ENCODE measurements at regions not wholly inside any gene's neighbourhood (a gene's known extent, or its start where the extent isn't known, plus 50 kb on each side); places are given as distances from the start of the nearest gene placed in this dataset.

GRCh38 chr14:43956741-43957140, 550.3 kb downstream of the FSCB start:
- DNase-seq: no peak

- DNase-seq: no peak
Measured at GRCh38 chr14:43949400-43949799, 557.7 kb downstream of the FSCB start.

GRCh38 chr14:43939836-43940235, 567.2 kb downstream of the FSCB start:
- DNase-seq: no peak

- DNase-seq: no peak
Measured at GRCh38 chr14:43938588-43939281, 568.3 kb downstream of the FSCB start.

- no peak for DNase-seq
Measured at GRCh38 chr14:43937001-43937400, 570.1 kb downstream of the FSCB start.

- no peak for DNase-seq
Measured at GRCh38 chr14:43934102-43934501, 573.0 kb downstream of the FSCB start.

GRCh38 chr14:43914041-43914693, 592.9 kb downstream of the FSCB start:
- no peak for DNase-seq

- no peak for DNase-seq
Measured at GRCh38 chr14:43903209-43903608, 603.9 kb downstream of the FSCB start.

- no peak for DNase-seq
Measured at GRCh38 chr14:43901911-43902673, 605.0 kb downstream of the FSCB start.

GRCh38 chr14:43900173-43900655, 606.9 kb downstream of the FSCB start:
- DNase-seq: no peak

GRCh38 chr14:43898687-43899086, 608.4 kb downstream of the FSCB start:
- no peak for DNase-seq

GRCh38 chr14:43896044-43896443, 611.0 kb downstream of the FSCB start:
- DNase-seq: no peak

GRCh38 chr14:43894534-43894933, 612.5 kb downstream of the FSCB start:
- no peak for DNase-seq

GRCh38 chr14:43887523-43887922, 619.6 kb downstream of the FSCB start:
- DNase-seq: no peak

GRCh38 chr14:43877351-43877960, 629.6 kb downstream of the FSCB start:
- DNase-seq: no peak

GRCh38 chr14:43872752-43873655, 634.1 kb downstream of the FSCB start:
- no peak for DNase-seq

GRCh38 chr14:43872222-43872621, 634.9 kb downstream of the FSCB start:
- no peak for DNase-seq

GRCh38 chr14:43858981-43859380, 648.1 kb downstream of the FSCB start:
- no peak for DNase-seq

- DNase-seq: no peak
Measured at GRCh38 chr14:43855556-43855955, 651.5 kb downstream of the FSCB start.

GRCh38 chr14:43853541-43853940, 653.5 kb downstream of the FSCB start:
- no peak for DNase-seq

- DNase-seq: no peak
Measured at GRCh38 chr14:43803076-43803689, 703.9 kb downstream of the FSCB start.

All from stimulated activated CD4-positive, alpha-beta T cell treated with anti-CD3 and anti-CD28 coated beads, Interleukin-4, amount 100 ng/mL, for 4 hours (primary cell).